Kidney epithelial cell (primary cell): ENCODE measurements at regions not wholly inside any gene's neighbourhood (a gene's known extent, or its start where the extent isn't known, plus 50 kb on each side); places are given as distances from the start of the nearest gene placed in this dataset.
"Not testable (repeated sequence)": the region's sequence is repeated elsewhere in the genome, so short reads cannot be mapped to it uniquely, and the experiment has no call there.

Source experiments
- DNase-seq: peaks from one replicate; pipeline ENCODE4 v3.0.0-alpha.2; 2010; ENCODE audit warnings: low read depth
- H3K27me3 ChIP-seq: 2 replicates; pipeline ENCODE4 v1.6.0; 2011; ENCODE audit warnings: low read length; ENCODE audit not compliant: control insufficient read depth, insufficient read depth
- H3K36me3 ChIP-seq: 2 replicates; pipeline ENCODE4 v1.5.1; 2011; ENCODE audit warnings: low read length; ENCODE audit not compliant: control insufficient read depth, insufficient read depth
- H3K4me3 ChIP-seq: 2 replicates; pipeline ENCODE4 v1.5.1; 2011; ENCODE audit warnings: low read depth, mild to moderate bottlenecking, control low read depth, low read length
- TF ChIP-seq, protein P1 (sequence below): IDR thresholded peaks from 2 replicates; pipeline ENCODE4 v1.5.1; 2011; ENCODE audit warnings: mild to moderate bottlenecking, moderate library complexity, low read length, control low read depth, inconsistent platforms; ENCODE audit not compliant: insufficient read depth, poor library complexity, severe bottlenecking

DNA sequence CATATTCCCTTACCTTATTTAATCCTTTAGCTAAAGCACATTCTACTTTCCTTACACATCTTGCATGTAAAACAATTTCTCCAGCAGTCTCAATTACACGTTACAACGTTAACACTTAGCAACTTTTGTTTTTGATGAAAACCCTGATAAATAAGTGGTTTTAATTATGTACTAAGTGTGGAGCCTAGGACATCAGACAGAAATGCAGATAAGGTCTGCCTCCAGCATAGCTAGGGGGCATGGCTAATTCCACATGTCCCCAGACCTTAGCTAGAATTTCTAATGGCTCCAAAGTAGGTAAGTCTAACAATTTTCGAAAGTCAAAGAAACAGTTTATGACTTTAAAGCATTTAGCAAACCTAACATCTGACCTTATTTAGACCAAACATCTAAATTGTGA, 77.4 kb upstream of the TERB2 start:
- Histone ChIP-seq H3K27me3 (no peaks in the 10 kb centered on the region), H3K36me3 (no peaks in the 10 kb centered on the region), H3K4me3 (no peak overlapping the region)
- TF ChIP-seq, protein P1, sequence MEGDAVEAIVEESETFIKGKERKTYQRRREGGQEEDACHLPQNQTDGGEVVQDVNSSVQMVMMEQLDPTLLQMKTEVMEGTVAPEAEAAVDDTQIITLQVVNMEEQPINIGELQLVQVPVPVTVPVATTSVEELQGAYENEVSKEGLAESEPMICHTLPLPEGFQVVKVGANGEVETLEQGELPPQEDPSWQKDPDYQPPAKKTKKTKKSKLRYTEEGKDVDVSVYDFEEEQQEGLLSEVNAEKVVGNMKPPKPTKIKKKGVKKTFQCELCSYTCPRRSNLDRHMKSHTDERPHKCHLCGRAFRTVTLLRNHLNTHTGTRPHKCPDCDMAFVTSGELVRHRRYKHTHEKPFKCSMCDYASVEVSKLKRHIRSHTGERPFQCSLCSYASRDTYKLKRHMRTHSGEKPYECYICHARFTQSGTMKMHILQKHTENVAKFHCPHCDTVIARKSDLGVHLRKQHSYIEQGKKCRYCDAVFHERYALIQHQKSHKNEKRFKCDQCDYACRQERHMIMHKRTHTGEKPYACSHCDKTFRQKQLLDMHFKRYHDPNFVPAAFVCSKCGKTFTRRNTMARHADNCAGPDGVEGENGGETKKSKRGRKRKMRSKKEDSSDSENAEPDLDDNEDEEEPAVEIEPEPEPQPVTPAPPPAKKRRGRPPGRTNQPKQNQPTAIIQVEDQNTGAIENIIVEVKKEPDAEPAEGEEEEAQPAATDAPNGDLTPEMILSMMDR: no peak
- no peak for DNase-seq

DNA sequence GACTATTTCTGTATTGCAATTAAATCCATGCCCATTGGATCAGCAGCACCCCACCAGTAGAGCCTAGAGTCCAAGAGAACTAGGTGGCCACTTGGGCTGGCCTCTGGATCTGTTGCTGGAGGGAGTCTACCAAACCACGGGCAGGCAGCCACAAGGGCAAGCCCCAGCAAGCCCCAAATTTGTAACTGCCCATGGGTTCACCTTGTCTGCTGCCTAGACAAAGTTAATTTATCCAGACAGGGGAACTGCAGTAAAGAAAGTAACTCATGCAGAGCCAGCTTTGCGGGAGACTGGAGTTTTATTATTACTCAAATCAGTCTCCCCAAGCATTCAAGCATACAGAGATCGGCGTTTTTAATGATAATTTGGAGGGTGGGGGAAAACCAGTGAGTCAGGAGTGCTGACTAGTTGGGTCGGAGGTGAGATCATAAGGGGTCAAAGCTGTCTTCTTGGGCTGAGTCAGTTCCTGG, 74.0 kb upstream of the TERB2 start:
- DNase-seq: no peak
- TF ChIP-seq, protein P1: no peak
- no peaks in the 10 kb centered on the region for H3K27me3 ChIP-seq
- no peaks in the 10 kb centered on the region for H3K36me3 ChIP-seq
- no peak overlapping the region for H3K4me3 ChIP-seq

DNA sequence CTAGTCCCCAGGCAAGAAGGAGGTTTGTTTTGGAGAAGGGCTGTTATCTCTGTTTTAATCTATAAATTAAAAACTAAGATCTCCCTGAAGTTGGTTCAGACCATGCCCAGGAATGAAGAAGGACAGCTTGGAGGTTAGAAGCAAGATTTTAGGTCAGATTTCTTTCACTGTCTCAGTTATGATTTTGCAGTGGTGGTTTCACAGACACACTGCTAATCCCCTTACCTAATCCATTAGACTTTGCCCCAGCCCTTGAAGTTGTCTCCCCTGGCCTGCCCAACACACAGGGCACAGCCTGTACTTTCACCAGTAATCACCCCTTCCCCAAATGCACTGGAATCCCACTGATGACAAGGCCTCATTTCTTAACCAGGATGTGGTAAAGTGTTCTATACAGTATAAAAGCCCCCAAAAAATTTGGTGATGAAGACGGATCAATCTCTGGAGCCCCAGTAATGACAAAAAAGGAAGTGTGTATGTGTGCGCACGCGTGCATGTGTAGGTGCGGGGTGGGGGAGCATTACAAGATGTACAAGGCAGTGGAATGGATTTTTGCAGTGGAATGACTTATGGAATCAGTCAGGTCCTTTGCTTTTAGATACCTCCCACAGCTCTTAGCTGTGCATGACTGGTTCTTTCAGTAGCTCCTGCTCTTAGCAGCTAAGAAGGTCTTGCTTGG, 73.1 kb upstream of the TERB2 start:
- H3K36me3 ChIP-seq: no peaks in the 10 kb centered on the region
- TF ChIP-seq, protein P1: no peak
- H3K4me3 ChIP-seq: no peak overlapping the region
- H3K27me3 ChIP-seq: no peaks in the 10 kb centered on the region
- DNase-seq: no peak

DNA sequence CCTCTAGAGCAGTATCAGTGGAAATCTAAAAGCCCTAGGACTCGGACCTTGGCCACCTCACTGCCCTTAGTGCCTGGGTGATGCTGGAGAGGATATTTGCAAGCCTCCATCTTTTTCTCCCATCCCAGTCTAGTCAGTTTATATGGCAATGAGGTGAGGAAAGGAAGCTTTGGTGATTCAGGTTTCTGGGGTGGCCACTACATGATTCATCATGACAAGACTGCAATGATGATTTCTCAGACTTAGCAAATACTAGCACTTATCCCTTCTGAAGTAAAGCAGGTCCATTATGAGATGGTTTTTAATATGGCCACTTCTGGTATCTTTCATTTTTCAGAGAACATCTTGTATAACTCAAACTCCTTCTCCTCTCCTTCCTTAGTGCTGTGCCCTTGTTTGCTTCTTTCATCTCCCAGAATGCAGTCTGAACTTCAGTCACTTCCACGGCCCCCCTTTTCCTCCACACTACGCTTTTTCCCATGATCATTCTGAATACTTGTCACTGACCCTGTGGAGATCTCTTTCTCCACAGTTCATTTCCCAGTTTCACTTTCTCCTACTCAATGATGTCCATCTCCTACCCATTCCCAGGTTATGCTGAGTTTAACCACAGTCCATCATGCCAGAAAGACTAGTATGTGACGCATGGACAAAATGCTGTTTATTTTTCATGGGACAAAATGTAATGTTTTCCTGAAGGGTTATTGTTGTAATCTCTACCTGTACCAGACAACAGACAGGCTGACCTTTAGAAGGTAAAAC, 57.4 kb upstream of the TERB2 start:
- not testable (repeated sequence) for H3K4me3 ChIP-seq, DNase-seq, H3K36me3 ChIP-seq, H3K27me3 ChIP-seq

DNA sequence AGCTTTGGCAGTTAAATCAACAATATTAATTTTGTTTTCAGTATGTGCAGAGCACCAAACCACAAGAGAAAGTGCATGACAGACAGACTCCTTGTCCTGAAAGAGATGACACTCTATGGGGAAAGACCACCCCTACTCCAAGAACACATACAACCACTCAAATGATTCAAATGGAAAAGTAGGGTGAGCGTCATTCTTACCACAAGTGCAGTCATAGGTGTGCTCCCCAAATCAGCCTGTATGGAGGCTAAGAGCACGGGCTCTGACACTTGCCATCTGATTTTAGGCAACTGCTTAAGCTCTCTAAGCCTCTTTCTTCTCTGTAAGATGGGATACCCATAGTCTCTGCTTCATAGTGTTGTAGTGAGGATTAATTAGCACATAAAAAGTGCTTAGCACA, 56.7 kb upstream of the TERB2 start:
- not testable (repeated sequence) for H3K36me3 ChIP-seq, DNase-seq, H3K4me3 ChIP-seq, H3K27me3 ChIP-seq

DNA sequence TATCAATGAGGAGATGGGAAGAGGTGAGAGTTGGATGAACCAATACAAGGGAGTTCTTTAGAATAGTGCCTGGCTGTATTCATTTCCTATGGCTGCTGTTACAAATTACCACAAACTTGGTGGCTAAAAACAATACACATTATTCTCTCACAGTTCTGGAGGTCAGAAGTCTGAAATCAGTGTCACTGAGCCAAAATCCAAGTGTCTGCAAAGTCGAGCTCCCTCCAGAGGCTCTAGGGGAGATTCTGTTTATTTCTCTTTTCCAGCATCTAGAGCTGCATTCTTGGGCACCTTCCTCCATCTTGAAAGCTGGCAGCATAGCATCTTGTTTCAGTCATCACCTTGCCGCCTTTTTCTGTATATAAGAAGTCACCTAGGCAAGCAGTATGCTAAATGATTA, 55.7 kb upstream of the TERB2 start:
- not testable (repeated sequence) for H3K36me3 ChIP-seq, H3K27me3 ChIP-seq, DNase-seq

DNA sequence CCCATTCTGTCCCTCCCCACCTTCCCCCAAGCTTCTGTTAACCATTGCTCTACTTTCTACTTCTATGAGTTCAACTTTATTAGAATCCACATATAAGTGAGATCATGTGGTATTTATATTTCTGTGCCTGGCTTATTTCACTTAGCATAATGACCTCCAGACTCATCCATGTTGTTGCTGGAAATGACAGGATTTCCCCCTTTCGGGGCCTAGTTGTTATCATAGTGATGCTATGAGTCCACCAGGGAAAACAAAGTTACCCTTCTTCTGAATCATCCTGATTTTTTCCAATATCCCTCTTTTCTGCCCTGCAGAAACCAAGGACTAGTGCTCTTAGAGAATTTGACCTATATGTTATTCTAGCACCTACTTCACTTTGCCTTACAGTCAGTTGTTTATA, 53.2 kb upstream of the TERB2 start:
- not testable (repeated sequence) for H3K4me3 ChIP-seq, H3K27me3 ChIP-seq, DNase-seq, H3K36me3 ChIP-seq

More for the DNA sequence above, 55.7 kb upstream of the TERB2 start:
- not testable (repeated sequence) for H3K4me3 ChIP-seq

DNA sequence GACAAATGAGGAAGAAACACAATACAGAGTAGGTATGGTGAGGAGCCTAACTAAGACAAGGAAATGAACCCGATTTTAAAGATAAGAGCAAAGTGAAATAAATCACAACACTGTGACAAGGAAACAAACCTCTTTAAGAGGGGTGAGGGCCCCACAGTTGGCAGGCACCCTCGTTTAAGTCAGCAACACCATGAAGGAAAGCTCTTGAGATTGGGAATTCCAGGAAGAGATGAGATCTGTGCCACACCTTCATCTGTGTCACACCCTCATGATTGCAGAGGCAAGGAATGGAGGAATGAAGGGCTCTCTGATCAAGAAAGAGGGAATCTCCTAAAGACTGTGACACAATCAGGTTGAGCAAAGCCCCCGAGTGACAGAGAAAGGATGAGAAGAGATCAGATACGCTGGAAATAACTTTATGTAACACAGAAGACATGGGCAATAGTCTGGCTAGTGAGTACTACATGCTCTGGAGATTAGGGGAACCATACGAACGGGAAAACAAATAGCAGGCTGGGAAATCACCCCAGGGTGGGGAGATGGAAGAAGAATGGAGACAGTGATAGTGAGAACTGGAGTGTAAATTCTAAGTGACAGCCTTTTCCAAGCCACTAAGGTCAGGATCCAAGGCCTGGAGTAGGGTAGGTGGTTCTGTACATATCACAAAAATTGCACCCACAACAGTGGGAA, 51.7 kb upstream of the TERB2 start:
- not testable (repeated sequence) for DNase-seq, H3K4me3 ChIP-seq, H3K36me3 ChIP-seq, H3K27me3 ChIP-seq
